GM23338 (cell line): ENCODE measurements at regions not wholly inside any gene's neighbourhood (a gene's known extent, or its start where the extent isn't known, plus 50 kb on each side); places are given as distances from the start of the nearest gene placed in this dataset.

Source experiments
- CTCF ChIP-seq, 2 experiments: fragments of 200-600 bp in 1 of 2; sonication (generic) in 1 of 2; conservative IDR thresholded peaks; 2 replicates each; pipeline versions ENCODE4 v1.5.1 to v1.6.1; 2016 to 2017; ENCODE audit warnings: antibody characterized with exemption in 2 of 2, low read depth in 2 of 2, mild to moderate bottlenecking in 2 of 2, moderate library complexity in 1 of 2
- POLR2AphosphoS5 ChIP-seq: IDR thresholded peaks from 2 replicates; pipeline ENCODE4 v1.6.1; 2016; ENCODE audit warnings: antibody characterized with exemption, low read depth

- no peak for TF ChIP-seq CTCF (conservative IDR thresholded peaks at IDR 0.05; ENCODE audit: low read depth in 2 of 2)
- no peak for TF ChIP-seq POLR2AphosphoS5
Observed at GRCh38 chr22:11325767-11326166, 4202.2 kb upstream of the OR11H1 start.
